Activated naive CD8-positive, alpha-beta T cell treated with anti-CD3 and anti-CD28 coated beads, Interleukin-2, amount 50 U/mL, for 16 hours (primary cell): ENCODE measurements at regions not wholly inside any gene's neighbourhood (a gene's known extent, or its start where the extent isn't known, plus 50 kb on each side); places are given as distances from the start of the nearest gene placed in this dataset.
"Not testable (repeated sequence)": the region's sequence is repeated elsewhere in the genome, so short reads cannot be mapped to it uniquely, and the experiment has no call there.

Experiments
- DNase-seq: peaks from one replicate; pipeline ENCODE4 v3.0.0-alpha.2; 2020; ENCODE audit warnings: low read depth, low spot score

GRCh38 chr2:87198422-87198821, 176.8 kb upstream of the PLGLB1 start:
- DNase-seq: not testable (repeated sequence)

GRCh38 chr2:87199228-87199627, 177.6 kb upstream of the PLGLB1 start:
- not testable (repeated sequence) for DNase-seq

- DNase-seq: not testable (repeated sequence)
Observed at GRCh38 chr2:87204569-87205147, 183.0 kb upstream of the PLGLB1 start.

GRCh38 chr2:87212938-87213337, 191.3 kb upstream of the PLGLB1 start:
- not testable (repeated sequence) for DNase-seq

- not testable (repeated sequence) for DNase-seq
Observed at GRCh38 chr2:87217005-87217404, 195.4 kb upstream of the PLGLB1 start.

- peak; percentile 72 for DNase-seq
Observed at GRCh38 chr2:87217741-87218410, 196.2 kb upstream of the PLGLB1 start.

- not testable (repeated sequence) for DNase-seq
Observed at GRCh38 chr2:87220651-87221050, 199.0 kb upstream of the PLGLB1 start.

GRCh38 chr2:87222131-87222530, 200.5 kb upstream of the PLGLB1 start:
- not testable (repeated sequence) for DNase-seq

GRCh38 chr2:87223873-87224272, 202.2 kb upstream of the PLGLB1 start:
- DNase-seq: not testable (repeated sequence)

- not testable (repeated sequence) for DNase-seq
Observed at GRCh38 chr2:87229091-87229689, 207.5 kb upstream of the PLGLB1 start.

GRCh38 chr2:87229964-87230363, 208.3 kb upstream of the PLGLB1 start:
- DNase-seq: not testable (repeated sequence)

- DNase-seq: not testable (repeated sequence)
Observed at GRCh38 chr2:87235333-87235981, 213.8 kb upstream of the PLGLB1 start.

GRCh38 chr2:87237570-87238336, 216.1 kb upstream of the PLGLB1 start:
- not testable (repeated sequence) for DNase-seq

GRCh38 chr2:87239558-87240215, 218.0 kb upstream of the PLGLB1 start:
- not testable (repeated sequence) for DNase-seq

- DNase-seq: not testable (repeated sequence)
Observed at GRCh38 chr2:87246066-87246717, 224.5 kb upstream of the PLGLB1 start.

GRCh38 chr2:87252046-87252445, 230.4 kb upstream of the PLGLB1 start:
- not testable (repeated sequence) for DNase-seq

- not testable (repeated sequence) for DNase-seq
Observed at GRCh38 chr2:87254562-87254961, 232.9 kb upstream of the PLGLB1 start.

GRCh38 chr2:87255410-87255809, 233.8 kb upstream of the PLGLB1 start:
- DNase-seq: not testable (repeated sequence)

GRCh38 chr2:87258887-87259286, 237.2 kb upstream of the PLGLB1 start:
- DNase-seq: not testable (repeated sequence)

- DNase-seq: not testable (repeated sequence)
Observed at GRCh38 chr2:87262184-87262702, 240.6 kb upstream of the PLGLB1 start.
